Esophagus muscularis mucosa (tissue), 3 donors: ENCODE measurements at regions not wholly inside any gene's neighbourhood (a gene's known extent, or its start where the extent isn't known, plus 50 kb on each side); places are given as distances from the start of the nearest gene placed in this dataset.

ENCODE experiments used
- POLR2A ChIP-seq: fragments of 450-650 bp; IDR thresholded peaks from one replicate; pipeline ENCODE4 v1.6.1; 2017; ENCODE audit warnings: antibody characterized with exemption, moderate library complexity, mild to moderate bottlenecking, low read depth
- POLR2AphosphoS5 ChIP-seq, 2 donors: sonication (generic); formaldehyde crosslinking; IDR thresholded peaks; one replicate each; pipeline ENCODE4 v1.6.1; 2017; ENCODE audit warnings: antibody characterized with exemption in 2 of 2
- TF ChIP-seq, protein P1 (sequence below), 3 experiments: fragments of 200-600 bp in 2 of 3; fragments of 450-650 bp in 1 of 3; sonication (generic) in 2 of 3; IDR thresholded peaks; one replicate each; pipeline ENCODE4 v1.5.1; 2017 to 2019; ENCODE audit warnings: antibody characterized with exemption in 3 of 3, mild to moderate bottlenecking in 2 of 3, moderate library complexity in 1 of 3

DNA sequence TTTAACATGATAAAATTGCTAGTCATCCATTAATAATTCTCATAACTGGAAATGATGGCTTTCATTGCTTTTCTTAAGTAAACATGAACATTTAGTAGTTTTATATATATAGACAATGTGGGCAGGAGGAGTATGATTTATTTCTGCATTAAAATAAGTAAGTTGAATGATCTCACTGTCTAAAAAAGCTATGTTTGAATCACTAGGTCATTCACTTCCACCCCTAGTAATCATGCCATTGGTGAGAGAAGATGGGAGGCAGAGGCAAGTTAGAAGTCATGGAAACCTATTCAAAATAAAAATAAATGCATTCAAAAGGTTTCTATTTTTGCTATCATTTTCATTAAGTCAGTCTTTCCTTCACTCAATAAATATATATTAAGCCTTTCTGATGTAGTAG, 226.4 kb downstream of the DUSP10 start:
- TF ChIP-seq, protein P1, sequence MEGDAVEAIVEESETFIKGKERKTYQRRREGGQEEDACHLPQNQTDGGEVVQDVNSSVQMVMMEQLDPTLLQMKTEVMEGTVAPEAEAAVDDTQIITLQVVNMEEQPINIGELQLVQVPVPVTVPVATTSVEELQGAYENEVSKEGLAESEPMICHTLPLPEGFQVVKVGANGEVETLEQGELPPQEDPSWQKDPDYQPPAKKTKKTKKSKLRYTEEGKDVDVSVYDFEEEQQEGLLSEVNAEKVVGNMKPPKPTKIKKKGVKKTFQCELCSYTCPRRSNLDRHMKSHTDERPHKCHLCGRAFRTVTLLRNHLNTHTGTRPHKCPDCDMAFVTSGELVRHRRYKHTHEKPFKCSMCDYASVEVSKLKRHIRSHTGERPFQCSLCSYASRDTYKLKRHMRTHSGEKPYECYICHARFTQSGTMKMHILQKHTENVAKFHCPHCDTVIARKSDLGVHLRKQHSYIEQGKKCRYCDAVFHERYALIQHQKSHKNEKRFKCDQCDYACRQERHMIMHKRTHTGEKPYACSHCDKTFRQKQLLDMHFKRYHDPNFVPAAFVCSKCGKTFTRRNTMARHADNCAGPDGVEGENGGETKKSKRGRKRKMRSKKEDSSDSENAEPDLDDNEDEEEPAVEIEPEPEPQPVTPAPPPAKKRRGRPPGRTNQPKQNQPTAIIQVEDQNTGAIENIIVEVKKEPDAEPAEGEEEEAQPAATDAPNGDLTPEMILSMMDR (IDR thresholded peaks at IDR 0.05), result no peak
- TF ChIP-seq POLR2AphosphoS5 (IDR thresholded peaks at IDR 0.05) (no peak), POLR2A (no peak)
